GM10248 (cell line): ENCODE measurements at regions not wholly inside any gene's neighbourhood (a gene's known extent, or its start where the extent isn't known, plus 50 kb on each side); places are given as distances from the start of the nearest gene placed in this dataset.

Source experiments
- CTCF ChIA-PET: fragments of 300-600 bp; sonication (Branson Sonifier 250); formaldehyde crosslinking; extraction: SDS; loops from one replicate; lab custom pipeline; 2021; ENCODE audit warnings: antibody characterized with exemption; lab: Yijun Ruan, JAX
- POLR2A ChIA-PET: fragments of 350-650 bp; sonication (Branson Sonifier 250); formaldehyde crosslinking; extraction: SDS; loops from one replicate; lab custom pipeline; 2020; ENCODE audit warnings: antibody characterized with exemption; lab: Yijun Ruan, JAX
- DNase-seq: peaks from one replicate; pipeline ENCODE4 v3.0.0; 2012; ENCODE audit errors: extremely low spot score
- CTCF ChIP-seq: IDR thresholded peaks from 2 replicates; pipeline ENCODE4 v1.5.1; 2012; ENCODE audit warnings: mild to moderate bottlenecking, low read depth; ENCODE audit errors: extremely low read depth, missing control alignments, control extremely low read depth

GRCh38 chr15:36400936-36401585 is 178.4 kb upstream of the CDIN1 start:
- no peak for TF ChIP-seq CTCF
- CTCF ChIA-PET: no interaction called here
- no peak for DNase-seq
- POLR2A ChIA-PET: no interaction called here

- POLR2A ChIA-PET: no interaction called here
- no peak for TF ChIP-seq CTCF
- no peak for DNase-seq
- CTCF ChIA-PET: no interaction called here
Measured at GRCh38 chr15:36401586-36401966, 177.8 kb upstream of the CDIN1 start.

DNA sequence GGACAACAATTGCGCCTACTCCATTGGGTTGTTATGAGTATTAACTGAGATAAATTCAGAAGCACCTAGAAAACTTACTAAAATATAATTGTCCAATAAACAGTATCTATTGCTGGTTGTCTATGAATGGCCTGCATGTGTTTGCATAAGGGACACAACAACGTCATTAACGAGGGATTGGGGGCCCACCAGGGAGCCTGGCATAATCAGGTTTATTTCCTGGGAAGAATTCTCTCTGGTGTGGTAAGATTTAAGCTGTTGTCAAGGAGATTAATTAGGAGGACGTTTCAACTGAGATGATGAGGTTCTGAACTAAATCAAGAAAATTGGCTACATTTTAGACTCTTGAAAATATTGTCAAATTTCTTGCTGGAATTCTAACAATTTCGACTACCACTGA is 176.1 kb upstream of the CDIN1 start:
- POLR2A ChIA-PET: no interaction called here
- CTCF ChIA-PET: no interaction called here
- no peak for DNase-seq
- no peak for TF ChIP-seq CTCF

GRCh38 chr15:36406366-36406765 is 173.1 kb upstream of the CDIN1 start:
- TF ChIP-seq CTCF: no peak
- ChIA-PET CTCF (interaction anchor here (1.2 kb wide), 1 partner anchor 12 kb away, joined by 4 read pairs; no protein-coding TSS in a partner anchor), POLR2A (no interaction called here)
- no peak for DNase-seq

GRCh38 chr15:36406911-36407310 is 172.5 kb upstream of the CDIN1 start:
- no peak for TF ChIP-seq CTCF
- ChIA-PET CTCF (interaction anchor here (1.0 to 1.2 kb wide), 2 partner anchors 11 to 25 kb away, joined by 3 to 4 read pairs; no protein-coding TSS in a partner anchor), POLR2A (no interaction called here)
- DNase-seq: no peak

DNA sequence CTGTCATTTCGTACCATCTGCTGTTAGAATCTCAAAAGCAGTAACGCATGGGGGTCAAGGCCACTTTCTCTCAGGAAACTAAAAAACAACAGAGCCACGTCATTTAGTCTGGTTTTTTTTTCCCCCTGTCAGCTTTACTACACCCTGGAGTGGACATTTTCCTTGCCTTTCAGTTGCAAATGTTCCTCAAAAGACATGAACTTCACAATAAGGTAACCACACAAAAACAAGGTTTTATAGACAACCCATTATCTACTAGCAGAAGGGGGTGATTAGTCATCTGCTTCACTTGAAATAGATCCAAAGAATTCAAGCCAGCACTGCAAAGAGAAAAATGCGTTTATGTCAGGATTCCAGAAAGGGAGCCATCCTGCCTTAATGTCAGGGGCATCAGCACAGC is 171.8 kb upstream of the CDIN1 start:
- POLR2A ChIA-PET: no interaction called here

More for the DNA sequence above, 171.8 kb upstream of the CDIN1 start:
- TF ChIP-seq CTCF: no peak
- CTCF ChIA-PET: interaction anchor here (1.0 kb wide), 1 partner anchor 24 kb away, joined by 3 read pairs; no protein-coding TSS in a partner anchor
- no peak for DNase-seq
